ENCODE measurements at regions not wholly inside any gene's neighbourhood (a gene's known extent, or its start where the extent isn't known, plus 50 kb on each side); places are given as distances from the start of the nearest gene placed in this dataset.

DNA sequence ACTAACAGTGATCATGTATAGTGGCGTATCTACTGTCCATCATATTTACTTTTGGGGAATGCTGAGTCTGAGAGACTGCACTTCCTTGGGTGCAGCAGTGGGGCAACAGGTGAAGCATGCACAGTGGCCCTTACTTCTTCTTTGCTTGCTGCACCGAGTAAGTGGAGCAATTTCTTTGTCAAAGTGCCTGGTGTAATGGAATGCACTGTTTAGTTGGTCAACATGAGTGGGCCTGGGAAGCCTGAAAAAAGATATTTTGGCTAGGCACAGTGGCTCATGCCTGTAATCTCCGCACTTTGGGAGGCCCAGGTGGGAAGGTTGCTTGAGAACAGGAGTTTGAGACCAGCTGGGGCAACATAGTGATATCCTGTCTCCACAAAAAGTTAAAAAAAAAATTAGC is 94.9 kb downstream of the OLFM4 start:
- H3K4me3 ChIP-seq (ENCODE audit: low read depth in 1 of 5, low read length in 5 of 5) = no peak overlapping the region
- H3K36me3 ChIP-seq (ENCODE audit: control insufficient read depth in 5 of 5, insufficient read depth in 5 of 5, low read length in 5 of 5) = no peaks in the 10 kb centered on the region
- H3K9me3 ChIP-seq (ENCODE audit: control insufficient read depth in 5 of 5, low read length in 5 of 5) = no peaks in the 10 kb centered on the region
- H3K4me1 ChIP-seq (ENCODE audit: control insufficient read depth in 5 of 5, insufficient read depth in 5 of 5, low read length in 5 of 5) = peaks cover 0 to 17% (median 15%) of the 10 kb centered on the region in 5 donors
- H3K9ac ChIP-seq (ENCODE audit: low read length in 5 of 5) = no peak overlapping the region
- H3K27ac ChIP-seq (ENCODE audit: low read depth, low read length) = no peak overlapping the region
- no peaks in the 10 kb centered on the region for H3K27me3 ChIP-seq (ENCODE audit: control insufficient read depth in 5 of 5, insufficient read depth in 4 of 5, low read length in 5 of 5)

DNA sequence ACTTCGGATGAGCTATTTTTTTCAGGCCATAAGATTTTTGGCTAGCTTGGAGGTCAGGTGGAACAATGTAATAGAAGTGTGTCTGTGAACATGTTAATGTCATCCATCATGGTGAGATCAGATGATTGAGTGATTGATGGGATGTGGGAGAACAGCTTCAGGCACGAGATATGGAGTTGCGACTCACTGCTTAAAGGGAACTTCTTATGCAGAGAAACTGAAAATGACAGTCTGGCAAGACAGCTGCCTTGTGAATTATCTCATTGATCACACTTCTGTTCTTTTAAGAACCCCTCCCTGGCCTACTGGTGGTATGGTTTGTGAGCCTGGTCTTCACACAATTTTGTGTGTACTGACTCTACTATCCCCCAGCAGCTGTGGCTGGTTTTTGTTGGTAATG is 96.0 kb downstream of the OLFM4 start:
- no peaks in the 10 kb centered on the region for H3K36me3 ChIP-seq (ENCODE audit: control insufficient read depth in 5 of 5, insufficient read depth in 5 of 5, low read length in 5 of 5)
- H3K27me3 ChIP-seq (ENCODE audit: control insufficient read depth in 5 of 5, insufficient read depth in 4 of 5, low read length in 5 of 5) = no peaks in the 10 kb centered on the region
- no peaks in the 10 kb centered on the region for H3K9me3 ChIP-seq (ENCODE audit: control insufficient read depth in 5 of 5, low read length in 5 of 5)
- H3K27ac ChIP-seq (ENCODE audit: low read depth, low read length) = no peak overlapping the region
- no peak overlapping the region for H3K9ac ChIP-seq (ENCODE audit: low read length in 5 of 5)
- H3K4me3 ChIP-seq (ENCODE audit: low read depth in 1 of 5, low read length in 5 of 5) = no peak overlapping the region
- H3K4me1 ChIP-seq (ENCODE audit: control insufficient read depth in 5 of 5, insufficient read depth in 5 of 5, low read length in 5 of 5) = peaks cover 0 to 17% (median 15%) of the 10 kb centered on the region in 5 donors

DNA sequence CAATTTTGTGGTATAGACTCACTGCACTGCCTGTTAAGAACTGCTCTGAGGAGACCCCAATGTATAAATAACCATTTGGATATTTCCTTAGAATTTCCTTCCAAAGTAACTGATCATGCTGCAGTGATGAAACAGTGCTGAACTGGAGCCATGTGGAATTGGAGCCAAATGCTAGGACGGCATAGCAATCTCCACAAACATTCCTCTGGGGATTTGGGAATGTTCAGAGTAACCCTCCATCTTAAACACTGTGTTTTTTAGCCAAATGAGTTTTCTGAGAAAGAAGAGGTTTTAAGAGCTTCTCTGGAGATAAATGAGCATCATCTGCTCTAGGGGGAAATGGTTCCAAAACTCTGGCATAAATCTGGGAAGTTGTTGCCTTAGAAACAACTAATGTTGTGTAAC is 98.2 kb downstream of the OLFM4 start:
- H3K27ac ChIP-seq (ENCODE audit: low read depth, low read length) = no peak overlapping the region
- no peaks in the 10 kb centered on the region for H3K36me3 ChIP-seq (ENCODE audit: control insufficient read depth in 5 of 5, insufficient read depth in 5 of 5, low read length in 5 of 5)

DNA sequence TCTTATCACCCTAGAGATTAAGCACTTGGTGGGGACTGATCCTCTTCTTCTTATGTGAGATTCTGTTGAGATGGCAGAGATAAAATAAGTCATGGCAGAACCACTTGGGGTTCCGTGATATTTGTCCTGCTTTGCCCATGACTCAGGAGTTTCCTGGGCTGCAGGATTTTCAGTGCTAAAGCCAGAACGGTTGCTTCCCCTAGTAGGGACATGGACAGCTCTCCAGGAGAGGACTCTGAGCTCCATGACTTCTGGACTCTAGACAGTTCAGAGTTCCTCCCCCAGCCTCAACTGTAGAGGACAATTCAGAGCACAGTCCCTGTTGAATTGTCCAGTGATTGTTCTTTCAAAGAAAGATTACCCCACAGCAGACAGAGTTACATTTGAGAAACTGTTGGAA is 98.8 kb downstream of the OLFM4 start:
- no peaks in the 10 kb centered on the region for H3K36me3 ChIP-seq (ENCODE audit: control insufficient read depth in 5 of 5, insufficient read depth in 5 of 5, low read length in 5 of 5)
- no peak overlapping the region for H3K4me3 ChIP-seq (ENCODE audit: low read depth in 1 of 5, low read length in 5 of 5)
- H3K4me1 ChIP-seq (ENCODE audit: control insufficient read depth in 5 of 5, insufficient read depth in 5 of 5, low read length in 5 of 5) = peaks cover 0 to 17% (median 15%) of the 10 kb centered on the region in 5 donors
- H3K27ac ChIP-seq (ENCODE audit: low read depth, low read length) = no peak overlapping the region
- no peak overlapping the region for H3K9ac ChIP-seq (ENCODE audit: low read length in 5 of 5)
- H3K27me3 ChIP-seq (ENCODE audit: control insufficient read depth in 5 of 5, insufficient read depth in 4 of 5, low read length in 5 of 5) = no peaks in the 10 kb centered on the region
- no peaks in the 10 kb centered on the region for H3K9me3 ChIP-seq (ENCODE audit: control insufficient read depth in 5 of 5, low read length in 5 of 5)

More for the DNA sequence above, 98.2 kb downstream of the OLFM4 start:
- H3K27me3 ChIP-seq (ENCODE audit: control insufficient read depth in 5 of 5, insufficient read depth in 4 of 5, low read length in 5 of 5) = no peaks in the 10 kb centered on the region
- no peak overlapping the region for H3K4me3 ChIP-seq (ENCODE audit: low read depth in 1 of 5, low read length in 5 of 5)
- H3K4me1 ChIP-seq (ENCODE audit: control insufficient read depth in 5 of 5, insufficient read depth in 5 of 5, low read length in 5 of 5) = peaks cover 0 to 17% (median 15%) of the 10 kb centered on the region in 5 donors
- H3K9me3 ChIP-seq (ENCODE audit: control insufficient read depth in 5 of 5, low read length in 5 of 5) = no peaks in the 10 kb centered on the region
- H3K9ac ChIP-seq (ENCODE audit: low read length in 5 of 5) = no peak overlapping the region

DNA sequence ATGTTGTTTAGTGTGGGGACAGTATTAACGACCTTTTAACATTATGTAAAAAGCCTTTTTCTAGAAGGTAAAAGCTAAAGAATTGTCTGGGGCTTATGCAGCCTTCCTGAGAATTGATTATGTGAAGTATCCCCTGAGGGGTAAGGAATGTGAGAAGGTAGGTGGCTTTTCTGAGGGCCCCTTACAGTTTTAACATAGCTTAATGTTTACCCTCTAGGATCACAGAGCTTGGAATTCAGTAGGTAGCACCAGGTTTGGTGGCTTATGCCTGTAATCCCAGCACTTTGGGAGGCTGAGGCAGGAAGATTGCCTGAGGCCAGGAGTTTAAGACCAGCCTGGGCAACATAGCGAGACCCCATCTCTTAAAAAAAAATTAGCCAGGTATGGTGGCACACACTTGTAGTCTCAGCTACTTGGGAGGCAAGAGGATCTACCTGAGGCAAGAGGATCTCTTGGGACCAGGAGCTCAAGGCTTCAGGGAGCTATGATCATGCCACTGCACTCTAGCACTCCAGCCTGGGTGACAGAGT is 101.3 kb downstream of the OLFM4 start:
- H3K36me3 ChIP-seq (ENCODE audit: control insufficient read depth in 5 of 5, insufficient read depth in 5 of 5, low read length in 5 of 5) = no peaks in the 10 kb centered on the region
- no peak overlapping the region for H3K27ac ChIP-seq (ENCODE audit: low read depth, low read length)
- H3K9ac ChIP-seq (ENCODE audit: low read length in 5 of 5) = no peak overlapping the region
- H3K9me3 ChIP-seq (ENCODE audit: control insufficient read depth in 5 of 5, low read length in 5 of 5) = no peaks in the 10 kb centered on the region
- no peak overlapping the region for H3K4me3 ChIP-seq (ENCODE audit: low read depth in 1 of 5, low read length in 5 of 5)
- H3K27me3 ChIP-seq (ENCODE audit: control insufficient read depth in 5 of 5, insufficient read depth in 4 of 5, low read length in 5 of 5) = no peaks in the 10 kb centered on the region
- H3K4me1 ChIP-seq (ENCODE audit: control insufficient read depth in 5 of 5, insufficient read depth in 5 of 5, low read length in 5 of 5) = peaks cover 0 to 17% (median 15%) of the 10 kb centered on the region in 5 donors

DNA sequence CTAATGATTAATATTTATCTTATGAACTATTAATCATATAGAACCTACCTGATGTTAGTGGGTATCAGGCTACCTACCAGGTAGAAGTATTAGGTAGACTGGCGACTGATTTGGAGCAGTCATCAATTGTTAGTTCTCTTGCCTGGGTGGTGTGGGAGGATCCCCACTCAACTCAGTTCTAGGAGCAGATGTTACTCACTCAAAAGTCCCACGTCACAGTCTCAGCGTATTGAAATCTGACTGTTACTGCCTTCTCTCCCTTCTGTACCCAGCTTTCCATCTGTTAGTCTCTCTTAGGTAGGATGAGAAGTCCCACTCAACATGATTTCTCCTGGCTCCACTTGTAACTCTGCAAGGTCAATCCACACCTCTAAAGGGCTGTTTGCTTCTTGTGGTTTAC is 102.7 kb downstream of the OLFM4 start:
- Histone ChIP-seq H3K4me1 (ENCODE audit: control insufficient read depth in 5 of 5, insufficient read depth in 5 of 5, low read length in 5 of 5) (peaks cover 0 to 14% (median 12%) of the 10 kb centered on the region in 5 donors), H3K4me3 (ENCODE audit: low read depth in 1 of 5, low read length in 5 of 5) (no peak overlapping the region), H3K27me3 (ENCODE audit: control insufficient read depth in 5 of 5, insufficient read depth in 4 of 5, low read length in 5 of 5) (no peaks in the 10 kb centered on the region), H3K9ac (ENCODE audit: low read length in 5 of 5) (no peak overlapping the region), H3K27ac (ENCODE audit: low read depth, low read length) (no peak overlapping the region), H3K36me3 (ENCODE audit: control insufficient read depth in 5 of 5, insufficient read depth in 5 of 5, low read length in 5 of 5) (no peaks in the 10 kb centered on the region), H3K9me3 (ENCODE audit: control insufficient read depth in 5 of 5, low read length in 5 of 5) (no peaks in the 10 kb centered on the region)

DNA sequence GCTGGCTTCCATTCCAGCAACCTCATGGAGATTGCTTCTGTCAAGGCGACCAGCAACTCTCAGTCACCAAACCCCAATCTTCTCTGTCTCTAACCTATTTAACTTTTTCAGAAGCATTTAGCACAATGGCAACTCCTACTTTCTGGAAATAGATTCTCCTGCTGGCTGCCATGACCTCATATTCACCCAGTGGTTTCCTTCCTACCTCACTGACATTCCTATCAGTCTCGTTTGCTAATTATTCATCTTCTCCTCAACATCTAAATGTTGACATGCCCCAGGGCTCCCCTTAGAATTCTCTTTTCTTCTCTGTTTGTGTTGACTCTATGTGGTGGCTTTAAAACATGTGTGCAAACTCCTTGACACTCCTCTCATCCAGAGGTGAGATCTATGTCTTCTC is 106.7 kb downstream of the OLFM4 start:
- no peaks in the 10 kb centered on the region for H3K36me3 ChIP-seq (ENCODE audit: control insufficient read depth in 5 of 5, insufficient read depth in 5 of 5, low read length in 5 of 5)
- H3K27me3 ChIP-seq (ENCODE audit: control insufficient read depth in 5 of 5, insufficient read depth in 4 of 5, low read length in 5 of 5) = no peaks in the 10 kb centered on the region
- no peaks in the 10 kb centered on the region for H3K9me3 ChIP-seq (ENCODE audit: control insufficient read depth in 5 of 5, low read length in 5 of 5)
- no peak overlapping the region for H3K9ac ChIP-seq (ENCODE audit: low read length in 5 of 5)
- no peak overlapping the region for H3K27ac ChIP-seq (ENCODE audit: low read depth, low read length)
- peaks cover 1 to 30% (median 16%) of the 10 kb centered on the region in 5 donors for H3K4me1 ChIP-seq (ENCODE audit: control insufficient read depth in 5 of 5, insufficient read depth in 5 of 5, low read length in 5 of 5)
- H3K4me3 ChIP-seq (ENCODE audit: low read depth in 1 of 5, low read length in 5 of 5) = no peak overlapping the region

DNA sequence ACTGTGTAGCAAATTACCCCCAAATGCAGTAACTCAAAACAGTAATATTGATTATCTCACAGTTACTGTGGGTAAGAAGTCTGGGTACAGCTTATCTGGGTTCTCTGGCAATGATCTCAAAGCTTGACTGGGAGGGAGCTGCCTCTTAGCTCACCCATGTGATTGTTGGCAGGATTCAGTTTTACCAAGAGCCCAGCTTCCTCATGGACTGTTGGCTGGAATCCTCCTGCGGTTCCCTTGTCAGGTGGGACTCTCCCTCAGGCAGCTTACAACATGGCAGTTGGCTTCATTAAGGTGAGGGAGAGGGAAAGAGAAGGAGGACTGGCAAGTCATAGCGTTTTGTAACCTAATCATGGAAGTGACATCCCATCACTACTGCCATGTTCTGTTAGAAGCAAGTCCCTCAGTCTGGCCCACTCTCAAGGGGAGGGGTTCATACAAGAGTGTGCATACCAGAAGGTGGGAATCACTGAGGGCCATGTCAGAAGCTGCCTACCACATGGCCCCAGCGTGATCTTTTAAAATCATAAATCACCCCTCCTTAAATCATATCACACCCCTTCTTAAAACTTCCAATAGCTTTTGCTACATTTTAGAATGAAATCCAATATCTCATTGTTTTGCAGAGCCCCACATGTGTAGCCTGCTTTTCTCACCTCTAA is 108.1 kb downstream of the OLFM4 start:
- Histone ChIP-seq H3K4me1 (ENCODE audit: control insufficient read depth in 5 of 5, insufficient read depth in 5 of 5, low read length in 5 of 5) (peaks cover 1 to 30% (median 16%) of the 10 kb centered on the region in 5 donors), H3K27ac (ENCODE audit: low read depth, low read length) (no peak overlapping the region), H3K36me3 (ENCODE audit: control insufficient read depth in 5 of 5, insufficient read depth in 5 of 5, low read length in 5 of 5) (no peaks in the 10 kb centered on the region), H3K9me3 (ENCODE audit: control insufficient read depth in 5 of 5, low read length in 5 of 5) (no peaks in the 10 kb centered on the region), H3K27me3 (ENCODE audit: control insufficient read depth in 5 of 5, insufficient read depth in 4 of 5, low read length in 5 of 5) (no peaks in the 10 kb centered on the region), H3K9ac (ENCODE audit: low read length in 5 of 5) (no peak overlapping the region), H3K4me3 (ENCODE audit: low read depth in 1 of 5, low read length in 5 of 5) (no peak overlapping the region)

DNA sequence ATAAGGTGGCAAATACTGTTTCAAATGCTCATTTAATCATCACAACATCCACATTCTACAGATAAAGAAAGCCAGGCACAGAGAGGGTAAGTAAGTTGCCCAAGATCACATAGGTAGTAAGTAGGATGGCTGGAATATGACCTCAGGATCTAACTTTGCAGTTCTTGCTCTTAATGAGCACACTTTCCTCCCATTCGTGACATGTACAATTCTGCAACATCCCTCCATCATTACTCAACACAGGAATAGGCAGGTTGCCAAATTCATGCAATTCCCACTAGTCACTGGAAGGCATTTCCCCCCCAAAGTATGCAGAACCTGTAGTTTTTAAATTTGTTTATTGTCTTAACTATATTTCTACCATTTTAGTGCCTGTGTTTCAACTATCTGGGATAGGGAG is 109.2 kb downstream of the OLFM4 start:
- peak overlapping the region; percentile 77 for H3K27ac ChIP-seq (ENCODE audit: low read depth, low read length)
- H3K36me3 ChIP-seq (ENCODE audit: control insufficient read depth in 5 of 5, insufficient read depth in 5 of 5, low read length in 5 of 5) = no peaks in the 10 kb centered on the region

DNA sequence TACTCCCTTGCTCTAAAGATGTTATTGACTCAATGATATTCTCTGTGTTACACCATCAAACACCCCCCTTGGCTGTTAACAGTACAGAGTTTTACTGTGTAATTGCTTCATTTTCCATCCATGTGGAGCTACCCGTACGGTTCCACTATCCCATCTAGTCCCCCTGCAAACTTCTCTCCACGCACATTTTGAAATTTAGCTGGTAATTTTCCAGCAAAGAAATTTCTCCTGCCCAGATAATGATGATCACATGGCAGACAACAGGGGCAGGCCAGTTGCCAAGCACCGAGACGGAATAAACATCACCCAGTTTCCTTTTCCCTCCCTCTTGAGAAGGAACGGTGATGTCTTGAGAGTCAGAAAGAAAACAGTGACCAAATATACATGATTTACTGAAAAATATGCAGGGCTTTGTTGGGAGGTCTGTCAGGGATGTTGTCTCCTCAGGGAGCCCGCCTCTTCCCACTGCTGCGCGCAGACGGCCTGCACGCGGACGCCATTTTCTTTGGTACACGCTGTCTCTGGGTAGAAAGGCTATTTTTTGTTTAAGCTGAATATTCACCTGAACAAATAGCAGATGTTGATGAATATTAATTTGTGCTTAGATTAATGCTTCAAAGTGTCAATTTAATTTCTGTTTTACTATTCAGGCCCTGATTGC is 109.9 kb downstream of the OLFM4 start:
- peak overlapping the region; percentile 4 to 56 (median 50) for H3K4me3 ChIP-seq (ENCODE audit: low read depth in 1 of 5, low read length in 5 of 5)
- H3K9me3 ChIP-seq (ENCODE audit: control insufficient read depth in 5 of 5, low read length in 5 of 5) = no peaks in the 10 kb centered on the region
- peak overlapping the region; percentile 77 for H3K27ac ChIP-seq (ENCODE audit: low read depth, low read length)
- peaks cover 0 to 2% (median 0%) of the 10 kb centered on the region in 5 donors for H3K27me3 ChIP-seq (ENCODE audit: control insufficient read depth in 5 of 5, insufficient read depth in 4 of 5, low read length in 5 of 5)
- H3K9ac ChIP-seq (ENCODE audit: low read length in 5 of 5) = peak overlapping the region in 2 of 5 donors; percentile 11 to 53
- peaks cover 1 to 30% (median 16%) of the 10 kb centered on the region in 5 donors for H3K4me1 ChIP-seq (ENCODE audit: control insufficient read depth in 5 of 5, insufficient read depth in 5 of 5, low read length in 5 of 5)
- H3K36me3 ChIP-seq (ENCODE audit: control insufficient read depth in 5 of 5, insufficient read depth in 5 of 5, low read length in 5 of 5) = no peaks in the 10 kb centered on the region

More for the DNA sequence above, 109.2 kb downstream of the OLFM4 start:
- H3K9ac ChIP-seq (ENCODE audit: low read length in 5 of 5) = no peak overlapping the region
- no peaks in the 10 kb centered on the region for H3K9me3 ChIP-seq (ENCODE audit: control insufficient read depth in 5 of 5, low read length in 5 of 5)
- H3K4me3 ChIP-seq (ENCODE audit: low read depth in 1 of 5, low read length in 5 of 5) = no peak overlapping the region
- peaks cover 0 to 2% (median 0%) of the 10 kb centered on the region in 5 donors for H3K27me3 ChIP-seq (ENCODE audit: control insufficient read depth in 5 of 5, insufficient read depth in 4 of 5, low read length in 5 of 5)
- peaks cover 1 to 30% (median 16%) of the 10 kb centered on the region in 5 donors for H3K4me1 ChIP-seq (ENCODE audit: control insufficient read depth in 5 of 5, insufficient read depth in 5 of 5, low read length in 5 of 5)
